Body of pancreas (tissue), 4 donors: ENCODE measurements at regions not wholly inside any gene's neighbourhood (a gene's known extent, or its start where the extent isn't known, plus 50 kb on each side); places are given as distances from the start of the nearest gene placed in this dataset.

Source experiments
- CTCF ChIP-seq, 7 experiments: fragments of 450-650 bp in 4 of 7; fragments of 200-600 bp in 3 of 7; sonication (generic) in 3 of 7; IDR thresholded peaks; one replicate each; pipeline ENCODE4 v1.5.1; 2016 to 2019; ENCODE audit warnings: antibody characterized with exemption in 7 of 7
- POLR2A ChIP-seq, 3 donors: fragments of 450-650 bp; IDR thresholded peaks; one replicate each; pipeline ENCODE4 v1.6.1; 2016; ENCODE audit warnings: antibody characterized with exemption in 3 of 3, mild to moderate bottlenecking in 2 of 3

GRCh38 chr18:53994016-53994415 lies 230.5 kb downstream of the MBD2 start:
- TF ChIP-seq POLR2A (IDR thresholded peaks at IDR 0.05) (no peak), CTCF (IDR thresholded peaks at IDR 0.05) (no peak)
